Heart right ventricle (tissue), 16 donors: ENCODE measurements at regions not wholly inside any gene's neighbourhood (a gene's known extent, or its start where the extent isn't known, plus 50 kb on each side); places are given as distances from the start of the nearest gene placed in this dataset.

Experiments used
- ATAC-seq, 8 donors: fragments of 200-7000 bp; cut with Tn5 transposase; one replicate each; pipeline ENCODE4 v1.9.1; 2020; ENCODE audit warnings: mild to moderate bottlenecking in 8 of 8, moderate library complexity in 8 of 8, moderate number of reproducible peaks in 1 of 8
- DNase-seq, 2 donors: peaks; one replicate each; pipeline ENCODE4 v3.0.0-alpha.2; 2020
- H3K27ac ChIP-seq, 10 donors: fragments of 200-600 bp; sonication (generic) in 2 of 10; one replicate each; pipeline versions ENCODE4 v1.5.0 to v1.8.0; 2020 to 2022; ENCODE audit warnings: mild to moderate bottlenecking in 3 of 10
- H3K27me3 ChIP-seq, 7 donors: fragments of 200-600 bp; one replicate each; pipeline ENCODE4 v1.8.0; 2021 to 2022; ENCODE audit warnings: mild to moderate bottlenecking in 2 of 7
- H3K36me3 ChIP-seq, 9 donors: fragments of 200-600 bp; sonication (generic) in 1 of 9; one replicate each; pipeline versions ENCODE4 v1.5.0 to v1.8.0; 2020 to 2022; ENCODE audit warnings: mild to moderate bottlenecking in 2 of 9
- H3K4me1 ChIP-seq, 9 donors: fragments of 200-600 bp; sonication (generic) in 1 of 9; one replicate each; pipeline versions ENCODE4 v1.5.0 to v1.8.0; 2020 to 2022; ENCODE audit warnings: mild to moderate bottlenecking in 4 of 9
- H3K4me3 ChIP-seq, 10 donors: fragments of 200-600 bp; sonication (generic) in 2 of 10; one replicate each; pipeline versions ENCODE4 v1.5.0 to v1.8.0; 2020 to 2022; ENCODE audit warnings: mild to moderate bottlenecking in 7 of 10, moderate library complexity in 2 of 10
- H3K9me3 ChIP-seq, 11 donors: fragments of 200-600 bp in 10 of 11; sonication (generic) in 2 of 11; one replicate each; pipeline versions ENCODE4 v1.5.0 to v1.8.0; 2013 to 2022; ENCODE audit warnings: mild to moderate bottlenecking in 2 of 11, control low read depth in 1 of 11, moderate library complexity in 1 of 11
- CTCF ChIP-seq, 9 donors: fragments of 200-600 bp; sonication (generic) in 2 of 9; IDR thresholded peaks; one replicate each; pipeline versions ENCODE4 v1.5.0 to v1.8.0; 2021 to 2022; ENCODE audit warnings: antibody characterized with exemption in 9 of 9, mild to moderate bottlenecking in 5 of 9, moderate library complexity in 1 of 9
- WGBS, 2 donors: extraction: QIAGEN DNeasy Blood & Tissue Kit; methylation state at CpG; one replicate each; pipeline ENCODE4 v1.1.7; 2013; ENCODE audit warnings: inconsistent platforms in 1 of 2; 5-methylcytosine and 5-hydroxymethylcytosine counted together
- intact Hi-C, 10 donors: fragments of 100-400 bp; cut with DNase I; formaldehyde crosslinking; loops; one replicate each; pipeline versions ENCODE4 v1.11.1 to v1.14.2; 2022
- donor health status: Arrhythmogenic right ventricular cardiomyopathy.
- donor health status: ischemic (EF 13 %, LVEDD 7.1; RV severe dilation, severe dysfunction).
- donor health status: healthy with polysubstance abuse.
- donor health status: DM: no; HTN: yes; CAD: no.
- donor health status: DM: no; HTN: no; CAD: no.
- donor health status: ischemic (EF 25% LVEDD 6.9; RV normal size, moderate dysfunction).
- donor health status: ischemic (EF 25% LVEDD 5.7; RV mildly dilated, moderate dysfunction).
- donor health status: healthy.
- donor health status: DM: yes; HTN: yes; CAD: no.
- donor health status: Ischemic cardiomyopathy.
- donor health status: ischemic (EF 35%, LVEDD 5.7; RV mildly dilated, moderate dysfunction).
- donor health status: nonischemic (EF 11% LVEDD 7.7; RV severe dilation, severe dysfunction).
- donor health status: DM: yes; HTN: yes; CAD: no.
- donor health status: PGD.
- donor health status: ischemic (EF 29% LVEDD 5.4; RV normal size, mild dysfunction).
- donor health status: nonischemic (EF 23%, LVEDD 6.1; RV moderate dilation, normal function).

GRCh38 chr18:4789506-4789905 lies 334.4 kb upstream of the DLGAP1 start:
- Histone ChIP-seq H3K4me1 (no peaks in the 10 kb centered on the region), H3K27ac (no peak overlapping the region), H3K27me3 (no peaks in the 10 kb centered on the region), H3K36me3 (no peaks in the 10 kb centered on the region), H3K4me3 (no peak overlapping the region), H3K9me3 (peaks cover 0 to 32% (median 9%) of the 10 kb centered on the region in 11 donors)
- no peak for ATAC-seq
- DNase-seq = no peak
- intact Hi-C loops = no loop called here
- 86 to 93% methylated on average over 1 of the region's 1 CpG for WGBS, 2 donors
- no peak for TF ChIP-seq CTCF (IDR thresholded peaks at IDR 0.05)

GRCh38 chr18:4781873-4782272 lies 326.8 kb upstream of the DLGAP1 start:
- ATAC-seq (peak in 1 of 8 donors; percentile 59), DNase-seq (no peak)
- Histone ChIP-seq H3K4me3 (no peak overlapping the region), H3K9me3 (peaks cover 0 to 20% (median 0%) of the 10 kb centered on the region in 11 donors), H3K27ac (no peak overlapping the region), H3K27me3 (no peaks in the 10 kb centered on the region), H3K36me3 (no peaks in the 10 kb centered on the region), H3K4me1 (no peaks in the 10 kb centered on the region)
- no peak for TF ChIP-seq CTCF (IDR thresholded peaks at IDR 0.05)
- WGBS, 2 donors = 58 to 69% methylated on average over 1 of the region's 1 CpG
- intact Hi-C loops = no loop called here

GRCh38 chr18:4765401-4765800 lies 310.3 kb upstream of the DLGAP1 start:
- no peak overlapping the region for H3K4me3 ChIP-seq
- no peak for TF ChIP-seq CTCF (IDR thresholded peaks at IDR 0.05)
- no peaks in the 10 kb centered on the region for H3K27me3 ChIP-seq
- no peak for ATAC-seq
- H3K36me3 ChIP-seq = no peaks in the 10 kb centered on the region
- no peak for DNase-seq
- peaks cover 0 to 6% (median 0%) of the 10 kb centered on the region in 11 donors for H3K9me3 ChIP-seq
- H3K4me1 ChIP-seq = no peaks in the 10 kb centered on the region
- no peak overlapping the region for H3K27ac ChIP-seq
- intact Hi-C loops = no loop called here
- 79% methylated on average over 3 of the region's 3 CpGs for WGBS, 2 donors

GRCh38 chr18:4762330-4762729 lies 307.2 kb upstream of the DLGAP1 start:
- no peak for DNase-seq
- intact Hi-C loops = no loop called here
- Histone ChIP-seq H3K4me1 (no peaks in the 10 kb centered on the region), H3K27ac (no peak overlapping the region), H3K36me3 (no peaks in the 10 kb centered on the region), H3K4me3 (no peak overlapping the region), H3K9me3 (peaks cover 0 to 6% (median 0%) of the 10 kb centered on the region in 11 donors), H3K27me3 (no peaks in the 10 kb centered on the region)
- no peak for ATAC-seq
- 20 to 22% methylated on average over 3 of the region's 3 CpGs for WGBS, 2 donors
- no peak for TF ChIP-seq CTCF (IDR thresholded peaks at IDR 0.05)
